DOHH2 (cell line): ENCODE measurements at regions not wholly inside any gene's neighbourhood (a gene's known extent, or its start where the extent isn't known, plus 50 kb on each side); places are given as distances from the start of the nearest gene placed in this dataset.

ENCODE experiments used
- H3F3A ChIP-seq: fragments of 200-600 bp; sonication (generic), shearing (Covaris generic); 2 replicates; pipeline ENCODE4 v1.6.0; 2016; ENCODE audit warnings: antibody characterized with exemption, mild to moderate bottlenecking; ENCODE audit not compliant: control insufficient read depth, insufficient read depth
- H3K27ac ChIP-seq: fragments of 200-600 bp; sonication (generic); 2 replicates; pipeline ENCODE4 v1.5.1; 2014; ENCODE audit warnings: low read depth, mild to moderate bottlenecking, low read length, moderate library complexity
- H3K27me3 ChIP-seq: fragments of 200-600 bp; sonication (generic); 2 replicates; pipeline ENCODE4 v1.6.1; 2014; ENCODE audit warnings: mild to moderate bottlenecking, low read length, mixed read lengths; ENCODE audit not compliant: control insufficient read depth
- H3K36me3 ChIP-seq: fragments of 200-600 bp; sonication (generic); 2 replicates; pipeline ENCODE4 v1.6.1; 2014; ENCODE audit warnings: mild to moderate bottlenecking, low read length, moderate library complexity, mixed read lengths; ENCODE audit not compliant: control insufficient read depth
- H3K4me1 ChIP-seq: fragments of 200-600 bp; sonication (generic); 2 replicates; pipeline ENCODE4 v1.6.1; 2014; ENCODE audit warnings: mild to moderate bottlenecking, low read length, mixed read lengths; ENCODE audit not compliant: control insufficient read depth
- H3K4me2 ChIP-seq: fragments of 200-600 bp; sonication (generic); 2 replicates; pipeline ENCODE4 v1.6.0; 2014; ENCODE audit warnings: mild to moderate bottlenecking, low read length, moderate library complexity
- H3K4me3 ChIP-seq: fragments of 200-600 bp; sonication (generic); 2 replicates; pipeline ENCODE4 v1.5.1; 2014; ENCODE audit warnings: mild to moderate bottlenecking, low read length, mixed read lengths
- H3K79me2 ChIP-seq: fragments of 200-600 bp; sonication (generic); 2 replicates; pipeline ENCODE4 v1.6.1; 2014; ENCODE audit warnings: mild to moderate bottlenecking, low read length, mixed read lengths; ENCODE audit not compliant: control insufficient read depth
- H3K9me2 ChIP-seq: fragments of 200-600 bp; sonication (generic); replicated peaks from 2 replicates; pipeline ENCODE4 v1.6.1; 2014; ENCODE audit warnings: mild to moderate bottlenecking, low read length, mixed read lengths; ENCODE audit not compliant: control insufficient read depth
- H3K9me3 ChIP-seq: fragments of 200-600 bp; sonication (generic); 2 replicates; pipeline ENCODE4 v1.6.1; 2014; ENCODE audit warnings: antibody characterized with exemption, low read length, mixed read lengths; ENCODE audit not compliant: control insufficient read depth, insufficient read depth
- H4K20me1 ChIP-seq: fragments of 200-600 bp; sonication (generic); 2 replicates; pipeline ENCODE4 v1.6.0; 2014; ENCODE audit warnings: low read depth, mild to moderate bottlenecking, antibody characterized with exemption, low read length, moderate library complexity; ENCODE audit not compliant: control insufficient read depth, insufficient read depth
- EZH2phosphoT487 ChIP-seq: fragments of 200-600 bp; sonication (generic); IDR thresholded peaks from 2 replicates; pipeline ENCODE4 v1.6.1; 2017; ENCODE audit warnings: borderline replicate concordance, mild to moderate bottlenecking, antibody characterized with exemption, low read length, moderate library complexity, mixed read lengths
- TF ChIP-seq, protein P1 (sequence below): fragments of 200-600 bp; sonication (generic); IDR thresholded peaks from one replicate; pipeline ENCODE4 v1.5.1; 2014; ENCODE audit warnings: antibody characterized with exemption, mild to moderate bottlenecking, low read depth, low read length; ENCODE audit not compliant: poor library complexity, severe bottlenecking

DNA sequence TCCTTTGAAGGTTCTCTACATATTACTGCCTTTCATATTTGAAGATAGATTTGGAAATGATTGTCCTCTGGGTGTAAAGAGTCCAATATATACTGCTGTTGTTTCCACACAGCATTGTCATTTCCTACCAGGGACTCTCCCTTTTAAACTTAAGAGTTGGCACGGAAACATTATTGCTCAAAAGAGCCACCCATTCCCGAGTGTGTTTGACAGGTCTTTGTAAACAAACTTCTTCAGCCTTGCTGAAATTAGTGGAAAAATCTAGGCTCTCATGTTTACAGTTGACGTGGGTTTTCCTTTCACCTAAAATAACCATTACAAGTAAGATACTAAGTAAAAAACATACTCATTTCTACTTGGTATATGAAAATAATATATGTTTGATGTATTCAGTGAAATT lies 111.4 kb upstream of the LIMCH1 start:
- H4K20me1 ChIP-seq, result no peaks in the 10 kb centered on the region
- no peaks in the 10 kb centered on the region for H3K79me2 ChIP-seq
- TF ChIP-seq, protein P1, sequence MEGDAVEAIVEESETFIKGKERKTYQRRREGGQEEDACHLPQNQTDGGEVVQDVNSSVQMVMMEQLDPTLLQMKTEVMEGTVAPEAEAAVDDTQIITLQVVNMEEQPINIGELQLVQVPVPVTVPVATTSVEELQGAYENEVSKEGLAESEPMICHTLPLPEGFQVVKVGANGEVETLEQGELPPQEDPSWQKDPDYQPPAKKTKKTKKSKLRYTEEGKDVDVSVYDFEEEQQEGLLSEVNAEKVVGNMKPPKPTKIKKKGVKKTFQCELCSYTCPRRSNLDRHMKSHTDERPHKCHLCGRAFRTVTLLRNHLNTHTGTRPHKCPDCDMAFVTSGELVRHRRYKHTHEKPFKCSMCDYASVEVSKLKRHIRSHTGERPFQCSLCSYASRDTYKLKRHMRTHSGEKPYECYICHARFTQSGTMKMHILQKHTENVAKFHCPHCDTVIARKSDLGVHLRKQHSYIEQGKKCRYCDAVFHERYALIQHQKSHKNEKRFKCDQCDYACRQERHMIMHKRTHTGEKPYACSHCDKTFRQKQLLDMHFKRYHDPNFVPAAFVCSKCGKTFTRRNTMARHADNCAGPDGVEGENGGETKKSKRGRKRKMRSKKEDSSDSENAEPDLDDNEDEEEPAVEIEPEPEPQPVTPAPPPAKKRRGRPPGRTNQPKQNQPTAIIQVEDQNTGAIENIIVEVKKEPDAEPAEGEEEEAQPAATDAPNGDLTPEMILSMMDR, result no peak
- TF ChIP-seq EZH2phosphoT487, result no peak
- no peaks in the 10 kb centered on the region for H3K9me2 ChIP-seq
- no peaks in the 10 kb centered on the region for H3K9me3 ChIP-seq
- no peak overlapping the region for H3K4me3 ChIP-seq
- no peak overlapping the region for H3K4me2 ChIP-seq
- no peaks in the 10 kb centered on the region for H3K36me3 ChIP-seq
- H3K27me3 ChIP-seq, result peaks cover 11% of the 10 kb centered on the region; the same call in 1 of the 2 replicates
- no peaks in the 10 kb centered on the region for H3K4me1 ChIP-seq
- H3K27ac ChIP-seq, result no peak overlapping the region
- no peaks in the 10 kb centered on the region for H3F3A ChIP-seq

DNA sequence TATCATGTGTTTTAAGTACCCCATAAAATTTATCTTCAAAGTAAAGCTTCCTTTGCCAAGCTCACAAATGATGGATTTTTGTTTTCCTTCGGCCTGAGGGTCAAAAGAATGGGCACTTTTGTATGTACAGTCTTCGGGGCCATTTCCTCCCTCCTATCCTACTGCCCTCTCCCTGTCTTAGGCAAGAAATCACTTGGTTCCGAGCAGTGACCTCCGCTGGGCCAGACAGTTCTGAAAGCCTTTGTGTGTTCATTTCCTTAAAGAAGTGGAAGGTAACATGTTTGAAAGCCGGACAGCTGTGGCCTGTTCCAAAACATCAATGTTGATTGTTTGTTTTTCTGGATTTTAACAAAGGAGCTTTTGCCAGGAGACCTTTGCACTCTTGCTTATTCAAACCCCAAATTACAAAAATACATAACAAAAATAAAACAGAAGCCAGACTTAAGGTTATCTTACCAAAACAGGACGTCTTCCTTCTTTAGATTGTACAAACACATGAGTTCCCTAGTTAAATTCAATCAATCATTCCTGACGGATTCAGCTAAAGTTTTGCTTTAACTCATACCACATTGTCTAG lies 110.6 kb upstream of the LIMCH1 start:
- no peaks in the 10 kb centered on the region for H3K79me2 ChIP-seq
- H3K27ac ChIP-seq, result no peak overlapping the region
- peaks cover 11% of the 10 kb centered on the region; the same call in 1 of the 2 replicates for H3K27me3 ChIP-seq
- no peaks in the 10 kb centered on the region for H3K36me3 ChIP-seq
- H3K9me3 ChIP-seq, result no peaks in the 10 kb centered on the region
- H3K4me3 ChIP-seq, result no peak overlapping the region
- no peak for TF ChIP-seq EZH2phosphoT487
- TF ChIP-seq, protein P1, result no peak
- no peaks in the 10 kb centered on the region for H3K4me1 ChIP-seq
- no peaks in the 10 kb centered on the region for H3F3A ChIP-seq
- no peaks in the 10 kb centered on the region for H4K20me1 ChIP-seq
- no peaks in the 10 kb centered on the region for H3K9me2 ChIP-seq
- no peak overlapping the region for H3K4me2 ChIP-seq

DNA sequence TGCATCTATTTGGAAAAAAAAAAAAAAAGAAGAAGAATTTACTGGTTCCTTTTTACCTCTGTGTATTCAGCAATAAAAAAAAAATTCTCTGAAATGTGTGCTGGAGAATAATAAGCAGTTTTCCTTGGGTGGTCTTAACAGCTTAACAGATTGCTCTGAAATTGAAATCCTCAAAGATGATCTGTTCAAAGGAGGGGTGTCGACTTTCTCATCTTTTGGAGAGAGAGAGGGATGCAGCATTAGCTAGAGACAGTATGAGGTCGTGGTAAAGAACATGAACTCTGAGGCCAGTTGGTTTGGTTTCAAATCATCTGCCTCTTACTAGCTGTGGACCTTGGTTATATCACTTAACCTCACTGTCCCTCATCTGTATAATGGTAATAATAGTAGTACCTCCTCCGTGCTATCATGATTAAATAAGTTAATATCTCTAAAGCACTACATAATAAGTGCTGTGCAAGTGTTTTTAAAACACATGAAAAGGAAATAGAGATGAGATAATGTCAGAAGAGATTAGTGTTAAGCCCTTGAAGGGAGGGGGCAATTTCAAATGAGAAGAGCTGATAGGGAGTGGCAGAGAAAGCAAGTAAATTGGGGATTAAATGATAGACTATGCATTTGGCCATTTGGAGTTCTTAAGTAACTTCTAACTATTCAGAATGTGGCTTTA lies 109.9 kb upstream of the LIMCH1 start:
- TF ChIP-seq, protein P1, result no peak
- TF ChIP-seq EZH2phosphoT487, result no peak

More for the DNA sequence above, 109.9 kb upstream of the LIMCH1 start:
- Histone ChIP-seq H3K4me3 (no peak overlapping the region), H3K79me2 (no peaks in the 10 kb centered on the region), H3K9me2 (no peaks in the 10 kb centered on the region), H3K27ac (no peak overlapping the region), H3K9me3 (no peaks in the 10 kb centered on the region), H3K4me1 (no peaks in the 10 kb centered on the region), H3F3A (no peaks in the 10 kb centered on the region), H3K27me3 (peaks cover 8% of the 10 kb centered on the region; the same call in 1 of the 2 replicates), H3K4me2 (no peak overlapping the region), H3K36me3 (no peaks in the 10 kb centered on the region), H4K20me1 (no peaks in the 10 kb centered on the region)
